KOPT-K1 (cell line): ENCODE measurements at regions not wholly inside any gene's neighbourhood (a gene's known extent, or its start where the extent isn't known, plus 50 kb on each side); places are given as distances from the start of the nearest gene placed in this dataset.

ENCODE experiments used
- H3K27ac ChIP-seq: fragments of 200-600 bp; sonication (generic); 2 replicates; pipeline ENCODE4 v1.5.1; 2016; ENCODE audit warnings: antibody characterized with exemption, mild to moderate bottlenecking, low read depth, low read length; ENCODE audit not compliant: poor library complexity, severe bottlenecking
- H3K36me3 ChIP-seq: fragments of 200-600 bp; sonication (generic); 2 replicates; pipeline ENCODE4 v1.5.1; 2017; ENCODE audit warnings: antibody characterized with exemption, mild to moderate bottlenecking, low read length, moderate library complexity; ENCODE audit not compliant: insufficient read depth
- H3K9me3 ChIP-seq: fragments of 200-600 bp; sonication (generic); 2 replicates; pipeline ENCODE4 v1.5.1; 2017; ENCODE audit warnings: antibody characterized with exemption, low read length, mild to moderate bottlenecking; ENCODE audit not compliant: insufficient read depth, poor library complexity, severe bottlenecking

- no peaks in the 10 kb centered on the region for H3K9me3 ChIP-seq
- H3K27ac ChIP-seq, result no peak overlapping the region
- no peaks in the 10 kb centered on the region for H3K36me3 ChIP-seq
These were observed 78.1 kb upstream of the ATP6AP2 start for GRCh38 chrX:40502688-40503087.

- Histone ChIP-seq H3K9me3 (no peaks in the 10 kb centered on the region), H3K36me3 (no peaks in the 10 kb centered on the region), H3K27ac (no peak overlapping the region)
These were observed 79.5 kb upstream of the ATP6AP2 start for GRCh38 chrX:40501164-40501855.

GRCh38 chrX:40496728-40497127, 84.0 kb upstream of the ATP6AP2 start:
- Histone ChIP-seq H3K27ac (no peak overlapping the region), H3K36me3 (no peaks in the 10 kb centered on the region), H3K9me3 (no peaks in the 10 kb centered on the region)

- no peak overlapping the region for H3K27ac ChIP-seq
- no peaks in the 10 kb centered on the region for H3K9me3 ChIP-seq
- no peaks in the 10 kb centered on the region for H3K36me3 ChIP-seq
These were observed 85.1 kb upstream of the ATP6AP2 start for GRCh38 chrX:40495659-40496058.

- Histone ChIP-seq H3K36me3 (no peaks in the 10 kb centered on the region), H3K9me3 (no peaks in the 10 kb centered on the region), H3K27ac (no peak overlapping the region)
These were observed 86.8 kb upstream of the ATP6AP2 start for GRCh38 chrX:40494005-40494404.

DNA sequence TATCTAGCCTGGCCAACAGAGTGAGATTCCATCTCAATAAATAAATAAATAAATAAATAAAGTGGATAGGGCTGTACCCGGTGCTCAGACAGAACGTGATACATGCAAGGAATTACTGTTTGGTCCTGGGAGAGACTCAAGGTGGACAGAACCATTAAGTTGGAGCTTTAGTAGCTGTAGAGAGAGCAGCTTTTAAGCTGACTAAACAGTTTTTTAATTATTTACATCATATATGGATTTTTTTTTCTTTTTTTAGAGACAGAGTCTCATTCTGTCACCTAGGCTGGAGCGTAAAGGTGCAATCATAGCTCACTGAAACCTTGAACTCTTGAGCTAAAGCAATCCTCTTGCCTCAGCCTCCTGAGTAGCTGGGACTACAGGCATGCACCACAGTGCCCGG, 92.5 kb upstream of the ATP6AP2 start:
- Histone ChIP-seq H3K36me3 (no peaks in the 10 kb centered on the region), H3K9me3 (no peaks in the 10 kb centered on the region), H3K27ac (no peak overlapping the region)

DNA sequence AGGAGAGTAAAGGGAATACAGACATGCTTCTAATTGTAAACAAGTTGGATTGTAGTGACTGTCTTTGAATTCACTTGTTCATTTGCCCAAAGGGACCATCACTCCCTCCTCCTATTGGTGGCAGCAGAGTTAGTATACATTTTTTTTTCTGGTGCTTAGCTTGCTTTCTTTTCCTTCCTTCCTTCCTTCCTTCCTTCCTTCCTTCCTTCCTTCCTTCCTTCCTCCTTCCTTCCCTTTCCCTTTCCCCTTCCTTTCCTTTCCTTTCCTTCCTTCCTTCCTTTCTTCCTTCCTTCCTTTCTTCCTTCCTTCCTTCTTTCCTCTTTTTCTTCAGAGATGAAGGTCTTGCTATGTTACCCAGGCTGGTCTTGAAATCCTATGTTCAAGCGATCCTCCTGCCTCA, 94.8 kb upstream of the ATP6AP2 start:
- no peaks in the 10 kb centered on the region for H3K9me3 ChIP-seq
- H3K27ac ChIP-seq, result no peak overlapping the region
- no peaks in the 10 kb centered on the region for H3K36me3 ChIP-seq

GRCh38 chrX:40485102-40485826, 95.5 kb upstream of the ATP6AP2 start:
- Histone ChIP-seq H3K9me3 (no peaks in the 10 kb centered on the region), H3K36me3 (no peaks in the 10 kb centered on the region), H3K27ac (no peak overlapping the region)

GRCh38 chrX:40484408-40485091, 96.2 kb upstream of the ATP6AP2 start:
- Histone ChIP-seq H3K9me3 (no peaks in the 10 kb centered on the region), H3K36me3 (no peaks in the 10 kb centered on the region), H3K27ac (no peak overlapping the region)

GRCh38 chrX:40483502-40483901, 97.3 kb upstream of the ATP6AP2 start:
- Histone ChIP-seq H3K9me3 (no peaks in the 10 kb centered on the region), H3K36me3 (no peaks in the 10 kb centered on the region)

DNA sequence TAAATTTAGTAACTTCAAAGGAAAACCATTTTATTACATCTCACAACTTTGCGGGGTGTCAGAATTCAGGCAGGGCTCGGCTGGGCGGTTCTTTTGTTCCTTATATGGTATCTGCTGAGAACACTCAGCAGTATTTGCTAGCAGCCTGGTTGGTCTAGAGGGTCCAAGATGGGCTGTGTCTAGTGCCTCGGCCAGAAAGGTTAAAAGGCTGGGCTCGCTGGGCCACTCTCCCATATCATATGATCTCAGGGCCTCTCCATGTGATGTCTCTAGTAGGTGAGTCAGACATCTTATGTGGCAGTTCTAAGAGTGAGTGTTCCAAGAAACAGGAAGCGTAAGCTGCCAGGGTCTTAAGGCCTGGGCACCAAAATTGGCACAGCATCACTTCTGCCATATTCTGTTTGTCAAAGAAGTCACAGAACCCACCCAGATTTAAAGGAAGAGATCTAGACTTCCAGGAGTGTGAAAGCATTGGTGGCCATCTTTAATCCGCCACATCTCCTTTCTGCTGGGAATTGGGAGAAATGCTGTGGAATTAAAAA, 100.9 kb upstream of the ATP6AP2 start:
- Histone ChIP-seq H3K36me3 (no peaks in the 10 kb centered on the region), H3K9me3 (no peaks in the 10 kb centered on the region), H3K27ac (no peak overlapping the region)

More at GRCh38 chrX:40483502-40483901, 97.3 kb upstream of the ATP6AP2 start:
- no peak overlapping the region for H3K27ac ChIP-seq

GRCh38 chrX:40478474-40479065, 102.2 kb upstream of the ATP6AP2 start:
- Histone ChIP-seq H3K9me3 (no peaks in the 10 kb centered on the region), H3K27ac (peak overlapping the region; percentile 1), H3K36me3 (no peaks in the 10 kb centered on the region)

DNA sequence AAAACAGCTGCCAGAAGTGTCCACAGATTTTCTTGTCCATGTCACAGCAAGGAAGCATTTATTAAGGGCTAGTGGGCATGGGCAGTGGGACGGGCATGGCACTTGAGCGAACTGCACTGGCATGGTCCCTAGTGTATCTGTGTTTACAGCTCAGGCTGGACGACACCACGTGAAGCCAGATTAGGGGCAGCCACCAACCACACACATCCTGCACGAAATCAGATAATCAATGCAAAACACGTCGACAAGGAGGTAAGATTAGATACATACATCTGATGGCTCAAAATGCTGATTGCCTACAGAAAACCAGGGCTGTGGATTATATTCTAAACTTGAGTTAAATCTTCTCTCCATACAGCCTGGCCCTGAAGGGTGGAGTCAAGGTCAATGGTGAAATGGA, 103.8 kb upstream of the ATP6AP2 start:
- Histone ChIP-seq H3K36me3 (no peaks in the 10 kb centered on the region), H3K27ac (no peak overlapping the region), H3K9me3 (no peaks in the 10 kb centered on the region)

GRCh38 chrX:40474645-40475044, 106.1 kb upstream of the ATP6AP2 start:
- Histone ChIP-seq H3K36me3 (no peaks in the 10 kb centered on the region), H3K27ac (no peak overlapping the region), H3K9me3 (no peaks in the 10 kb centered on the region)

- no peaks in the 10 kb centered on the region for H3K9me3 ChIP-seq
- no peaks in the 10 kb centered on the region for H3K36me3 ChIP-seq
- no peak overlapping the region for H3K27ac ChIP-seq
These were observed 106.6 kb upstream of the ATP6AP2 start for GRCh38 chrX:40474205-40474626.
